ENCODE measurements at regions not wholly inside any gene's neighbourhood (a gene's known extent, or its start where the extent isn't known, plus 50 kb on each side); places are given as distances from the start of the nearest gene placed in this dataset.

DNA sequence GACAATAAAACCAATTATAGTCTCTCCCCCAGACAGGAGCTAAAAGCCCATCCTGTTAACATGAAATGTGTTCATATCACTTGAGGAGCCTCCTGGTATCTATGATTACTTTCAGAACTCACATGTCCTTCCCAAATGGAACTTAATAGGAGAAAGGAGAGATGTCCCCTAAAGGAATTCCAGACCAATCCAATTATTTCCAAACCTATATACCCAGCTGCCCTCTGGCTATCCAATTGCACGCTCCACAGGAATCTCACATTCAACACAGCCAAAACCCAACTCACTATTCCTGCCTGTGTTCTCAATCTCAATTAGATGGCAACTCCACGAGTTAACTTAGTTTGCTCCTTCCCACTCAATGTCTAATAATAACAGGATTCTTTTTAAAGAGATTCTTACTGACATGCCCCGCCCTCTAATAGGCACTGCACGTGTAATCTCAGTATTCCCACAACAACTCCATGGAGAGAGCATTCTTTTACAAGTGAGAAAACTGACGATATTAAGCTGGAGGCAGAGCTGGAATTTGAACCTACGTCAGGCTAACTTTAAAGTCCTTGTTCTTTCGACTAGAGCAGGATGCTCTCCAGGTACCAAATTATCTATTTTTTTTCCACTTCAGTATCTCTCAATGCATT lies 59.1 kb upstream of the SEC16B start:
- no peak for TF ChIP-seq EZH2 (IDR thresholded peaks at IDR 0.05; ENCODE audit: borderline replicate concordance, low read length)
- TF ChIP-seq, protein P1, sequence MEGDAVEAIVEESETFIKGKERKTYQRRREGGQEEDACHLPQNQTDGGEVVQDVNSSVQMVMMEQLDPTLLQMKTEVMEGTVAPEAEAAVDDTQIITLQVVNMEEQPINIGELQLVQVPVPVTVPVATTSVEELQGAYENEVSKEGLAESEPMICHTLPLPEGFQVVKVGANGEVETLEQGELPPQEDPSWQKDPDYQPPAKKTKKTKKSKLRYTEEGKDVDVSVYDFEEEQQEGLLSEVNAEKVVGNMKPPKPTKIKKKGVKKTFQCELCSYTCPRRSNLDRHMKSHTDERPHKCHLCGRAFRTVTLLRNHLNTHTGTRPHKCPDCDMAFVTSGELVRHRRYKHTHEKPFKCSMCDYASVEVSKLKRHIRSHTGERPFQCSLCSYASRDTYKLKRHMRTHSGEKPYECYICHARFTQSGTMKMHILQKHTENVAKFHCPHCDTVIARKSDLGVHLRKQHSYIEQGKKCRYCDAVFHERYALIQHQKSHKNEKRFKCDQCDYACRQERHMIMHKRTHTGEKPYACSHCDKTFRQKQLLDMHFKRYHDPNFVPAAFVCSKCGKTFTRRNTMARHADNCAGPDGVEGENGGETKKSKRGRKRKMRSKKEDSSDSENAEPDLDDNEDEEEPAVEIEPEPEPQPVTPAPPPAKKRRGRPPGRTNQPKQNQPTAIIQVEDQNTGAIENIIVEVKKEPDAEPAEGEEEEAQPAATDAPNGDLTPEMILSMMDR (conservative IDR thresholded peaks at IDR 0.05 in 1 of 2, IDR thresholded peaks at IDR 0.05 in 1 of 2; ENCODE audit: extremely low read depth in 1 of 2, insufficient read depth in 1 of 2, low read depth in 1 of 2, low read length in 2 of 2), result no peak

All from mammary epithelial cell (primary cell).